ENCODE measurements at regions not wholly inside any gene's neighbourhood (a gene's known extent, or its start where the extent isn't known, plus 50 kb on each side); places are given as distances from the start of the nearest gene placed in this dataset.
"Not testable (repeated sequence)": the region's sequence is repeated elsewhere in the genome, so short reads cannot be mapped to it uniquely, and the experiment has no call there.

DNA sequence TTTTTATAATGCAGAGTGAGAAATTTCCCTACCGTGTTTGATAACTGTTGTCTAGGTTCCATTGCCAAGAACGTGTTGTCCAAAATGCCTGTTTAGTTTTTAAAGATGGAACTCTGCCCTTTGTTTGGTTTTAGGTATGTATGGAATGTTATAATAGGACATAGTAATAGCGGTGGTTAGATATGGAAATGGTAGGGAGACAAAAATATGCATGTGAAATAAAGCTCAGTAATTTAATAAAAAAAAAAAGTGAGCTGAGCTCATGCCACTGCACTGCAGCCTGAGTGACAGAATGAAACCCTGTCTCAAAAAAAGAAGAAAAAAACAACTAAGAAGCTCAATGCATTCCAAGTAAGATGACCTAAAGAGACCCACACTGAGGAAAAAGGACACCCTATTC is 72.9 kb downstream of the ZNF783 start:
- no peak for DNase-seq

DNA sequence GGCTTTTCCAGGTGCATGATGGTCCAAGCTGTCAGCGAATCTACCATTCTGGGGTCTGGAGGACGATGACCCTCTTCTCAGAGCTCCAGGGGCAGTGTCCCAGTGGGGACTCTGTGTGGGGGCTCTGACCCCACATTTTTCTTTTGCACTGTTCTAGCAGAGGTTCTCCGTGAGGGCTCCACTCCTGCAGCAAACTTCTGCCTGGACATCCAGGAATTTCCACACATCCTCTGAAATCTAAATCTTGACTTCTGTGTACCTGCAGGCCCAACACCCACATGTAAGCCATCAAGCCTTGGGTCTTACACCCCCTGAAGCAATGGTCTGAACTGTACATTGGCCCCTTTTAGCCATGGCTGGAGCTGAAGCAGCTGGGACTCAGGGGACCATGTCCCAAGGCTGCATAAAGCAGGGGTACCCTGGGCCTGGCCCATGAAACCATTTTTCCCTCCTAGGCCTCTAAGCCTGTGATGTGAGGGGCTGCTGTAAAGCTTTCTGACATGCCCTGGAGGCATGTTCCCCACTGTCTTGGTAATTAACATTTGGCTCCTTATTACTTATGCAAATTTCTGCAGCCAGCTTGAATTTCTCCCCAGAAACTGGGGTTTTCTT is 86.9 kb downstream of the ZNF783 start:
- no peak for DNase-seq

DNA sequence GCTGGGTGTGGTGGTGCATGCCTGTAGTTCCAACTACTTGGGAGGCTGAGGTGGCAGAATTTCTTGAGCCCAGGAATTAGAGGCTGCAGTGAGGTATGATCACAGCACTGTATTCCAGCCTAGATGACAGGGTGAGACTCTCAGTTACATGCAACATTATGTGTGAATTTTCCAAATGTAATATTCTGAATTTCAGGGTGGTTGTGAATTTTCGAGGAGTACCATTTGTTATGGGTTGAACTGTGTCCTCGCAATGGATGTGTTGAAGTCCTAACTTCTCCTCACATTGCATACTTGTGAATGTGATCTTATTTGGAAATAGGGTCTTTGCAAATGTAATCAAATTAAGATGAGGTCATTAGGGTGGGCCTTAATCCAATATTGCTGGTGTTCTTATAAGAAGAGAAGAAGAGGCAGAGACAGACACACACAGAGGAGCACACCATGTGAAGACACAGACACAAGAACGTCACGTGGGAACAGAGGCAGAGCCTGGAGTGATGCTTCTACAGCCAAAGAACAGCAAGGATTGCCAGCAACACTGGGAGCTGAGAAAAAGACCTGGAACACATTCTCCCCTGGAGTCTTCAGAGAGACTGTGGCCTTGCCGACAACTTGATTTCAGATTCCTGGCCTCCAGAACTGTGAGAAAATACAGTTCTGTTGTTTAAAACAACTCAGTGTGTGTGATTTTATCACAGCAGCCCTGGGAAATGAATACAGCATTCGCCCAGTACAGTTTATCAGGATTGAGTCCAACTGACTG is 91.9 kb downstream of the ZNF783 start:
- DNase-seq: no peak

DNA sequence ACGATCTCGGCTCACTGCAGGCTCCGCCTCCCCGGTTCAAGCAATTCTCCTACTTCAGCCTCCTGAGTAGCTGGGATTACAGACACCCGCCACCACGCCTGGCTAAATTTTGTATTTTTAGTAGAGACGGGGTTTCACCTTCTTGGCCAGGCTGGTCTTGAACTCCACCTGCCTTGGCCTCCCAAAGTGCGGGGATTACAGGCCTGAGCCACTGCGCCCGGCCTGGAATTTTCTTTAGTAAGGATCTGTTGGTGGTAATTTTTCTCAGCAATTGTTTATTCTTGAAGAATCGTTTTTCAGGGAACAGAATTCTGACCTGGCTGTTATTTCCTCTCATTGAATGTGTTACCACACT is 93.0 kb downstream of the ZNF783 start:
- DNase-seq: not testable (repeated sequence)

DNA sequence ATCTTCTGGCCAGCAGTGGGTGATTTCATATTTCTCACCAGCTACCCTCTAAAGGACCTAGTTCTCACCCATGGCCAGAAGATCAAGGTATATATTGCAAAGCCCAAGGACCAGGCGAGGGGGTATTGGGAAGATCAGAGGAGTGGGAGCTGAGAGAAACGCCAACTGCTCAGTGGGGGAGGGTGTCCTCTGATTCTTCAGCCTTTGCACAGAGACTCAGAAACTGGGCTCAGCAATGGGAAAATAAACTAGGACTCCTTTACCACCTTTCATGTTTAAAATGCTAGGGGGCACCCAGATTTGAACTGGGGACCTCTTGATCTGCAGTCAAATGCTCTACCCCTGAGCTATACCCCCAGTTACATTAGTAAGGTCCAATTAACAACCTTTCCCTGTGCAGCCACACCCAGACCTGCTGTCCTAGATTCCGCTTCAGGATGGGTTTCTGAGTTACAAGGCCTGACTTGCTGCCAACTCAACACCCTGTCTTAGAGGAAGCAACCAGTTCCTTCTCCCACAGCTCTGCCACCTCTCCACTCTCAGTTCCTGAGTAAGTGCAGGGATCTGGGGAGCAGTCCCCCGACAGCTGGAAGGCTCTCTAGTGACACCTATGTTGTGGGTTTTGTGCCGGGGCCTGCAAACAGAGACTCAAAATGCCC is 93.5 kb downstream of the ZNF783 start:
- peak; percentile 25 for DNase-seq

DNA sequence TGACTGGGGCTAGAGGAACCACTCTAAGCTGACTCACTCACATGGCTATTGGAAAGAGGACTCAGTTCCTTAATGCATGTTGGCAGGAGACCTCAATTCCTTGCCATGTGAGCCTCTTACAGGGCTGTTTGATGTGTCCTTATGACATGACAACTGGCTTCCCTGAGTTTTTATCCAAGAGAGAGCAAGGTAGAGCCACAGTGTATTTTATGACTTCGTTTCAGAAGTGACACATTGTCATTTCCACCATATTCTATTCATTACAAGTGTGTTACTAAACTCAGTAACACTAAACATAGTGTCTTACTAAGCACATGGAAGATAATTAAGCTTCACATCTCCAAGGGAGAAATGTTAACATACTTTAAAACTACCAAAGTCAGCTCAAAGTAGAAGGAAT is 98.2 kb downstream of the ZNF777 start:
- no peak for DNase-seq

DNA sequence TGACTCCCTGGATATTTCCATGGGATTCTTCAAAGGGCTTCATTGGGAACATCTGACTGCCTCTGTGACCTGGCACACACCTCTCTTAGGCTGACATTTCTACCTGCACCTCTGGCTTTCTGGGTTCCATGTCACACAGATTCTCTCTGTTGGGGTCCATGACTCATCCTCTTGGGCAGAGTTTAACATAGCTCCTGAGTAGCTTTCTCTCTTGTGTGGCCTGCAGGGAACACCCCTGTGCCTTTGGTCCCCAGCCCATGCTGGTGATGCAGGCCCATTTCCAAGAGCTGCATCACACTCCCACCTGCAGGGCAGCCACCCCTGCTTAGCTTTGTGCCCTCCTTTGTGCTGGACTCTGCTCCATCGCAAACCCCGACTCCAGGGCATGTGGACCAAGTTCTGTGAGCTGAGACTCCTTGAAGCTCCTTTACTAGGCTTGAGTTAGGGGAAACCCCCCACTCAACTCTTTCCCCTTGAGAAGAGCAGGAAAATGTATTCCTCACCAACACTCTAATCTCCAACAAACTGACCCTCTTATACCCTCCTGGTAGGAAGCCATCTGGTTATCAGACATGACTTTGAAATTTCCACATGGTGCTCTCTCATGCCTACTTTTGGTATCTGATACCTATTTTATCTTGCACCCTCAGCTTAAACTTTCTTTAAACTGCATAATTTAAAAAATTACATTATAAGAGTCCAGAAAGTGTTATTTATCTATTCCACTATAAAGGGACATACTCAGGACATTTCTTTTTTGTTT is 93.3 kb downstream of the ZNF777 start:
- no peak for DNase-seq

DNA sequence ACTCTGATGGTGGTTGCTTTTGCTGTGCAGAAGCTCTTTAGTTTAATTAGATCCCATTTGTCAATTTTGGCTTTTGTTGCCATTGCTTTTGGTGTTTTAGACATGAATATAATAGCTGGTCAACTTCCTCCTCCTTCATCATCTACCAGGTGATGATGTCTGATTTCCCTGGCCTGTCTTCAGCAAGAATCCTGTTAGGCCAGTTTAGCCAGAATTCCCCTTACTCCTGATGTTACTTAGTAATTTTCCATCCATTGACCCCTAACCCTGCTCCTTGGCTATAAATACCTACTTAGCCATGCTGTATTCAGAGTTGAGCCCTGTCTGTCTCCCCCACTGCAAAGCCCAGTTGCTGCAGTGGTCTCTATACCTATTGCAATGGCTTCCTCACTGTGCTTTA is 91.4 kb downstream of the ZNF777 start:
- no peak for DNase-seq

DNA sequence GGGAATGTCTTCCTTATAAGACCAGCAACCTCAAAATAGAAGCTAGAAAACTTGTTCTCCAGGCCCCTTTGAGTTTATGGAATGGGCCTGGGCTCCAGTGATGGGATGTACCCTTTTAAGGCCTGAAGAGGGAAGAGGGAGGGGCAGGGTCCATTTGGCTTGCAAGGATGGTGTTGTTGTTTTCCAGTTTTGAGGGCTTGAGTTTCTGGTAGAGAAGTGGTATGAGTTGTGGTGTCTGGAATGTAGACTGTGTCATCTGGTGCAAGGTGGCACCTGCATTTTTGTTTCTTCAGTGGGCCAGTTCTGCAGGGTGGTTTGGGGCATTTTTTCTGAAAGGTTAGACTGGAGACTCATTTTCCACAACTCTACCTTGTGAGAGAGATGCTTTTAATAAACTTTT is 90.1 kb downstream of the ZNF777 start:
- DNase-seq: no peak

DNA sequence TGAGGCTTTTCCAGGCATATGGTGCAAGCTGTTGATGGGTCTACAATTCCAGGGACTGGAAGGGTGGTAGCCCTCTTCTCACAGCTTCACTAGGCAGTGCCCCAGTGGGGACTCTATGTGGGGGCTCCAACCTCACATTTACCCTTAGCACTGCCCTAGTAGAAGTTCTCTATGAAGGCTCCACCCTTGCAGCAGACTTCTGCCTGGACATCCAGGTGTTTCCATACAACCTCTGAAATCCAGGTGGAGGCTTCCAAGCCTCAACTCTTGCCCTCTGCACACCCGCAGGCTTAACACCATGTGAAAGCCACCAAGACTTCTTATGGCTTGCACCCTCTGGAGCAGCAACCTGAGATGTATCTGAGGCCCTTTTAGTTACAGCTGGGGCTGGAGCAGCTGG is 87.8 kb downstream of the ZNF777 start:
- DNase-seq: no peak

DNA sequence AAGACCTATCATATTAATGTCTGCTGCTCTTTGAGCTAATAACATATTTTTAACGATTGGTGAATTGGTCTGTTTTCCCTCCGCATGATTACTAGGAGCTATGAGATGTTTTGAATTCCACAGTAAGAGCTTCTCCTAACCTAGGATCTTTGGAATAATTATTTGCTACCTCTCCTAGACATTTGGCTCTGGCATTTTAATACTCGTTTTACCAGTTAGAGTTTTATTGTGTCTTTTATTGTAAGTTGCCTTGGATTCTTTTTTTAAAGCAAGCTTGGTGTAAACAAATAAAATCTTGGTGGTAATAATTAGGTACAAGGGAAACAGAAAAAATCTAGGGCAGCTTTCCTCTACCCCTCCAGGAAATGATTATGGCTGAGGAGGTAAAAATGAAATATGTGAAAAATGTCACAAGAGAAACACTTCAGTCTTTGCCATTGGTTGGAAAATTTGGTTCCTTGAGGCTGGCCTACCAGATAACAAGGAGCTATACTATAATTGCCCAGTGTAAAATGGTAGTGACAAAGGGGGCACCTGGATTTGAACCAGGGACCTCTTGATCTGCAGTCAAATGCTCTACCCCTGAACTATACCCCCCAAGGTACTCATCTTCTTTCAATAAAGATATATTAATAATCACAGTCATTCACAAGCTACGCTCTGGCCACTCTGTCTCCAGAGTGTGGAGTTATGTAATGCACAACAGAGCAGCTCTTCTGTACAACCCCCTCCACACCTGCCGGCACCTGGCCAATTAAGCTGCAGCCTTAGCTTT is 85.4 kb downstream of the ZNF777 start:
- no peak for DNase-seq

DNA sequence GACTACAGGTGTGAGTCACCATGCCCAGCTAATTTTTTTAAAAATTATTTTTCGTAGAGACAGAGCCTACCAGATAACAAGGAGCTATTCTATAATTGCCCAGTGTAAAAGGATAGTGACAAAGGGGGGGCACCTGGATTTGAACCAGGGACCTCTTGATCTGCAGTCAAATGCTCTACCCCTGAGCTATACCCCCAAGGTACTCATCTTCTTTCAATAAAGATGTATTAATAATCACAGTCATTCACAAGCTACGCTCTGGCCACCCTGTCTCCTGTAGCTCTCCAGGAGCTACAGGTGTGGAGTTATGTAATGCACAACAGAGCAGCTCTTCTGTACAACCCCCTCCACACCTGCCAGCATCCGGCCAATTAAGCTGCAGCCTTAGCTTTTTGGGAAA is 83.5 kb downstream of the ZNF777 start:
- no peak for DNase-seq

DNA sequence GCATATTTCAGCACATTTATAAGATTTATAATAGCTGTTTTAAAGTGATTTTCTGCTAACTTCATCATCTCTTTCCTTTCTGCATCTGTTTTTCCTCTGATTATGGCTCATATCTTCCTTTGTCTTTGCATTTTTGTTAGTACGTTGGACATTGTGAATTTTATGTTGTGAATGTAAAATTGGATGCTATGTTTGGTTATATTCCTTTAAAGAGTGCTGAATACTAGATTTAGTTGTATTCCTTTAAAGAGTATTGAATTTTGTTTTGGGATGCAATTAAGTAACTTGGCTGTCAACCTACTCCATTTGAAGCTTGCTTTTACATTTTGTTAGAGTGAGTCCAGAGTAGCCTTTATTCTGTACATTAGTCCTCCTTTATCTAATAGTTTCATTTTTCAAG is 81.2 kb downstream of the ZNF777 start:
- no peak for DNase-seq

DNA sequence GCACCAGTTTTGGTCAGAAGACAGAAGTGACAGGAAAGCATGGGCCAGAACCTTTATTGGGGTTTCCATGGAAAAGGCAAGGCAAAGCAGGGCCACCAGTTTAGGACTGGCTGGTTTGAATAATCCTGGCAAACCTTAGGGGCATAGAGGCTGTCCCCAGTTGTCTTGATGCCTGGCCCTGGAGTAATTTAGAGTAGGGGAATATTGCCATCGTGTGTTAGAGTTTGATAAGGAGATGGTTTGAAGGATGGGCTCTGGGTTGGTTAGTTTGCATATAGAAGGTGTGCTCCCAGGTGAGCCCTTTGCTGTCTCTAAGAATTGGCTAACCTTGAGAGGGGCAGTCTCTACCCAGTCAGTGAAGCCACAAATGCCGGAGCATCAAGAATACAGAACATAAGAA is 79.6 kb downstream of the ZNF777 start:
- DNase-seq: no peak

Measured in 8988T (cell line).